ENCODE measurements at regions not wholly inside any gene's neighbourhood (a gene's known extent, or its start where the extent isn't known, plus 50 kb on each side); places are given as distances from the start of the nearest gene placed in this dataset.
"Not testable (repeated sequence)": the region's sequence is repeated elsewhere in the genome, so short reads cannot be mapped to it uniquely, and the experiment has no call there.

GRCh38 chr15:93340406-93340805 lies 251.4 kb upstream of the RGMA start:
- no peak for DNase-seq

GRCh38 chr15:93333796-93334195 lies 244.8 kb upstream of the RGMA start:
- no peak for DNase-seq

GRCh38 chr15:93333126-93333525 lies 244.1 kb upstream of the RGMA start:
- DNase-seq: not testable (repeated sequence)

GRCh38 chr15:93332168-93332553 lies 243.2 kb upstream of the RGMA start:
- DNase-seq: no peak

- DNase-seq: no peak
These were observed 242.6 kb upstream of the RGMA start for GRCh38 chr15:93331545-93332167.

- DNase-seq: no peak
These were observed 242.0 kb upstream of the RGMA start for GRCh38 chr15:93330912-93331544.

GRCh38 chr15:93327364-93327763 lies 238.4 kb upstream of the RGMA start:
- no peak for DNase-seq

GRCh38 chr15:93324186-93324975 lies 235.4 kb upstream of the RGMA start:
- DNase-seq: no peak

- DNase-seq: peak; percentile 28
These were observed 232.9 kb upstream of the RGMA start for GRCh38 chr15:93321881-93322282.

- no peak for DNase-seq
These were observed 230.3 kb upstream of the RGMA start for GRCh38 chr15:93319121-93319814.

GRCh38 chr15:93317772-93318171 lies 228.8 kb upstream of the RGMA start:
- DNase-seq: no peak

- no peak for DNase-seq
These were observed 225.2 kb upstream of the RGMA start for GRCh38 chr15:93314245-93314644.

GRCh38 chr15:93312891-93313486 lies 224.0 kb upstream of the RGMA start:
- no peak for DNase-seq

- DNase-seq: no peak
These were observed 222.6 kb upstream of the RGMA start for GRCh38 chr15:93311620-93312019.

- DNase-seq: no peak
These were observed 219.1 kb upstream of the RGMA start for GRCh38 chr15:93308026-93308690.

- no peak for DNase-seq
These were observed 218.5 kb upstream of the RGMA start for GRCh38 chr15:93307513-93307912.

GRCh38 chr15:93305306-93305705 lies 216.3 kb upstream of the RGMA start:
- no peak for DNase-seq

GRCh38 chr15:93302080-93302765 lies 213.2 kb upstream of the RGMA start:
- no peak for DNase-seq

- no peak for DNase-seq
These were observed 211.8 kb upstream of the RGMA start for GRCh38 chr15:93300796-93301195.

GRCh38 chr15:93299675-93300074 lies 210.7 kb upstream of the RGMA start:
- no peak for DNase-seq

- DNase-seq: no peak
These were observed 209.9 kb upstream of the RGMA start for GRCh38 chr15:93298901-93299300.
